ENCODE measurements at regions not wholly inside any gene's neighbourhood (a gene's known extent, or its start where the extent isn't known, plus 50 kb on each side); places are given as distances from the start of the nearest gene placed in this dataset.

DNA sequence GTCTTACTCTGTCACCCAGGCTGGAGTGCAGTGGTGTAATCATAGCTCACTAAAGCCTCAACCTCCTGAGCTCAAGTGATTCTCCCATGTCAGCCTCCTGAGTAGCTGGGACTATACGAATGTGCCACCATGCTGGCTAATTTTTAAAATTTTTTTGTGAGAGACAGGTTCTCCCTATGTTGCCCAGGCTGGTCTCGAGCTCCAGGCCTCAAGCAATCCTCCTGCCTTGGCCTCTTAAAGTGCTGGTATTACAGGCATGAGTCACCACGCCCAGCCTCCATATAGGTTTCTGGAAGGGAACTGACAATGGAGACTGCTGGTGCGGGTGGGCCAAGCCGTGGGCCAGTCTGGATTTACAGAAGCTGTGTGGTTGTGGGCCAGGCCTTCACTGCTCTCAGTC is 189.2 kb downstream of the URI1 start:
- TF ChIP-seq TEAD4 (IDR thresholded peaks at IDR 0.05; ENCODE audit: low read depth, low read length): no peak
- H2BK120ac ChIP-seq (replicated peaks; ENCODE audit: low read depth, low read length): no peak overlapping the region
- no peaks in the 10 kb centered on the region for H4K20me1 ChIP-seq (replicated peaks in 1 of 2; ENCODE audit: control insufficient read depth in 1 of 2, insufficient read depth in 2 of 2, low read length in 2 of 2)
- H3K4me2 ChIP-seq (ENCODE audit: insufficient read depth in 1 of 2, low read depth in 2 of 2, low read length in 2 of 2): no peak overlapping the region
- H3K56ac ChIP-seq (replicated peaks; ENCODE audit: insufficient read length, low read depth, low read length): no peak overlapping the region
- 91% methylated on average over 5 of the region's 5 CpGs; no CpG with 5 or more reads in 1 of the 2 experiments for WGBS, 2 experiments (ENCODE audit: extremely low coverage in 1 of 2, insufficient coverage in 1 of 2, insufficient read length in 1 of 2, insufficient replicate concordance in 2 of 2, low coverage in 1 of 2, low lambda C conversion rate in 2 of 2, missing lambda C conversion rate in 1 of 2)
- no peak overlapping the region for H3K4me3 ChIP-seq (ENCODE audit: extremely low read depth in 1 of 4, insufficient read depth in 2 of 4, low read depth in 3 of 4, low read length in 4 of 4)
- no peaks in the 10 kb centered on the region; a peak in 1 of 7 replicates for H3K27me3 ChIP-seq (replicated peaks in 1 of 4; ENCODE audit: control insufficient read depth in 3 of 4, extremely low read depth in 1 of 4, insufficient read depth in 3 of 4, low read length in 3 of 4)
- no peak overlapping the region for H2AFZ ChIP-seq (ENCODE audit: low read length)
- H3K23ac ChIP-seq (ENCODE audit: insufficient read length): no peak overlapping the region
- no peaks in the 10 kb centered on the region for H3K36me3 ChIP-seq (ENCODE audit: control insufficient read depth in 2 of 4, insufficient read depth in 4 of 4, low read length in 3 of 4)
- ChIA-PET CTCF (ENCODE audit: partially characterized antibody) (interaction anchor here (0.6 kb wide), 1 partner anchor 48 kb away, joined by 3 read pairs; no protein-coding TSS in a partner anchor), POLR2A (ENCODE audit: partially characterized antibody) (no interaction called here)
- DNase-seq (ENCODE audit: low read depth in 1 of 2, low spot score in 2 of 2) (no peak), FAIRE-seq (no peak)
- peaks cover 0 to 9% (median 0%) of the 10 kb centered on the region in 4 experiments; a peak in 2 of 7 replicates for H3K4me1 ChIP-seq (replicated peaks in 1 of 4; ENCODE audit: control insufficient read depth in 3 of 4, insufficient read depth in 4 of 4, low read length in 3 of 4)
- no peaks in the 10 kb centered on the region for H3K79me2 ChIP-seq (ENCODE audit: control insufficient read depth in 1 of 2, insufficient read depth in 2 of 2, low read length in 2 of 2)
- no peak overlapping the region for H4K8ac ChIP-seq (ENCODE audit: extremely low read depth, insufficient read depth, low read length)
- H2BK5ac ChIP-seq (ENCODE audit: low read depth, low read length): no peak overlapping the region
- H3K4ac ChIP-seq (replicated peaks; ENCODE audit: insufficient read length, low read depth, low read length): no peak overlapping the region
- H3K27ac ChIP-seq (ENCODE audit: low read depth, low read length): no peak overlapping the region
- no peak overlapping the region for H4K91ac ChIP-seq (replicated peaks; ENCODE audit: insufficient read length, low read length)
- no peak overlapping the region for H4K5ac ChIP-seq (ENCODE audit: insufficient read length, low read depth, low read length)
- no peak overlapping the region for H3K14ac ChIP-seq (ENCODE audit: insufficient read length)
- H3K9ac ChIP-seq (replicated peaks in 1 of 4; ENCODE audit: extremely low read depth in 1 of 4, low read depth in 3 of 4, low read length in 3 of 4): no peak overlapping the region
- H3K23me2 ChIP-seq (ENCODE audit: low read depth, low read length): no peaks in the 10 kb centered on the region
- no peak overlapping the region for H2BK20ac ChIP-seq (ENCODE audit: low read length)
- H2BK12ac ChIP-seq (ENCODE audit: low read depth, low read length): no peak overlapping the region
- H2AK5ac ChIP-seq (ENCODE audit: low read depth, low read length): no peak overlapping the region
- H3K18ac ChIP-seq (ENCODE audit: extremely low read depth, low read length): no peak overlapping the region
- no peaks in the 10 kb centered on the region for H3K79me1 ChIP-seq (ENCODE audit: low read depth, low read length)
- H3K9me3 ChIP-seq (ENCODE audit: insufficient read depth in 2 of 2, low read depth in 1 of 2, low read length in 1 of 2): no peaks in the 10 kb centered on the region
- H2BK15ac ChIP-seq (ENCODE audit: low read length): 0 out of 2 replicates have a peak overlapping the region, but pooled peaks have one; percentile 16

Measured in H1 (cell line).